Lower leg skin (tissue), 3 donors: ENCODE measurements at regions not wholly inside any gene's neighbourhood (a gene's known extent, or its start where the extent isn't known, plus 50 kb on each side); places are given as distances from the start of the nearest gene placed in this dataset.
"Not testable (repeated sequence)": the region's sequence is repeated elsewhere in the genome, so short reads cannot be mapped to it uniquely, and the experiment has no call there.

ENCODE experiments used
- CTCF ChIP-seq, 3 donors: fragments of 450-650 bp; IDR thresholded peaks; one replicate each; pipeline ENCODE4 v1.5.1; 2016; ENCODE audit warnings: antibody characterized with exemption in 3 of 3, mild to moderate bottlenecking in 3 of 3, moderate library complexity in 2 of 3
- POLR2A ChIP-seq, 2 donors: fragments of 450-650 bp; IDR thresholded peaks; one replicate each; pipeline ENCODE4 v1.6.1; 2016 to 2017; ENCODE audit warnings: antibody characterized with exemption in 2 of 2, mild to moderate bottlenecking in 1 of 2, moderate library complexity in 1 of 2

- not testable (repeated sequence) for TF ChIP-seq CTCF, POLR2A (IDR thresholded peaks at IDR 0.05)
Measured at GRCh38 chr12:7588742-7589329, 76.9 kb downstream of the APOBEC1 start.
